ENCODE measurements at regions not wholly inside any gene's neighbourhood (a gene's known extent, or its start where the extent isn't known, plus 50 kb on each side); places are given as distances from the start of the nearest gene placed in this dataset.
A peak's percentile ranks its signal among the peaks of the same experiment; 100 is the strongest.
"Not testable (repeated sequence)": the region's sequence is repeated elsewhere in the genome, so short reads cannot be mapped to it uniquely, and the experiment has no call there.

DNA sequence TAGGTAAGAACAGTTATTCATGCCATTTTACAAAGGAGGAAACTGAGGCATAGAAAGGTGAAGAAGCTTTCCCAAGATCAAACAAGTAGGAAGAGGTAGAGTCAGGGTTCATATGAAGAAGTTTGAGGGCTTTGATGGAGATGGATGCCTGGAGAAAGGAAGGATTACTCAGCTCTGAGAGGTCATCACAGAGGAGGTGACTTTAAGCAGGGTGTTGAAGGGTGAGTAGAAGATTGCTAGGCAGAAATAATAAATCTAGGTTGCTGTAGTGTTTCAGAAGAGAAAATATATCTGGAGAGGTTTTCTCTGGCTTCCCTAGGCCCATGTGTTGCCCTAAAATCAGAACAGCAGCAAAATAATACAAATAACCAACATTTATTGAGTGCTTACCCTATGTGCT is 196.3 kb downstream of the PALM2AKAP2 start:
- no peak for DNase-seq (ENCODE audit: low read depth)

DNA sequence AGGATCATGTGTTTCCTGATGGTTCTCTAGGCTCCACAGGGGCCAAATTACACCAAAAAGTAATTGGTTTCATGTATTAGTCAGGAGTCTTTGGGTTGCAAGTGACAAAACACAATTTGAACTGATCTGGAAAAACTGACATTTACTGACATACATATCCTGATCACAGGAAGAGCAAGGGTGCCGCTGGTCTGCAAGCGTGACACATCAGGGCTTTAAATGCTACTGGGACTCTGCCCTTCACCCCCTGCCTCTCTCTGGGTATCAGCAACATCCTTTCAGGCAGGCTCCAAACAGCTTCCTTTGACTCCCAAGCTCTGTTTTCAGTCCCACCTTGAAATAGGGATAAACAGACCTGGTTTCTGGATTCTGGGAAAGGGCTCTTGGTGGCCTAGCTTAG is 197.5 kb downstream of the PALM2AKAP2 start:
- DNase-seq (ENCODE audit: low read depth), result no peak

DNA sequence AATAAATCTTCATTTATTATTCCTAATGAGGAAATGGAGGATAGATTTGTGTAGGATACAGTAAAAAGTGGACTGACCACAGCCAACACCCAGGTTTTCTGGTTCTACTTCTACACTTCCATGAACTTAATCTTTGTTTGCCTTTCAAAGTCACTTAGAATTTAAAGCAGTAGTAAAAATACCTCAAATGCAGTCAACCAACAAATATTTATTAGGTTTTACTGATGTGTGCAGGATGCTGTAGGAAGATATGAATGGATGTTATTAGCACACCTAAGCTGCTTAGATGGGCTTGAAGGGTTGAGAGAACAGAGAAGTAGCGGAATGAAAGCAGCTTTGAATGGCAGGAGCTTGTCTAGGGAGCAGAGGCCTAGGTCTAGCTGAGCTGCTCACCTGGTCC is 201.1 kb downstream of the PALM2AKAP2 start:
- no peak for DNase-seq (ENCODE audit: low read depth)

DNA sequence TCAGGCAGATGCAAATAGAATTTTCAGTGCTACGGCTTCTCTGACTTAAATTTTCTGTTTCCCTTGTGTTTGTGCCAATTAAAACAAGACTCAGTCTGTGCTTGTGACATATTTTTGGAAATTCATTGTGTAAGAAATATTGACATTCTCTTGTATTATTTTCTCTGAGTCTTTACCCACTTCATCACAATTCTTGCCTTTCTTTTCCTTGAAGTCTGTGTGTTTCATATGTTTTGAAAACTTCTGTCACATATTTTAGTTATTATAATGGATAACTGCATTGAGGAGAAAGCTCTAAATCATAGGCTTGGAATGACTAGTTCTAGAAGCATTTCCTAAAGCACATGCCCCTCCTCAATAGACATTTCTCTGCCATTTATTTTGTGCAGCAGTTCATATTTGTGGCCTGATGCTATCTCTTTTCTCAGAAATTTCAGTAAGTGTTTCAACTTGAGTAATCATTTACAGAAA is 206.6 kb downstream of the PALM2AKAP2 start:
- DNase-seq (ENCODE audit: low read depth), result peak; percentile 93

DNA sequence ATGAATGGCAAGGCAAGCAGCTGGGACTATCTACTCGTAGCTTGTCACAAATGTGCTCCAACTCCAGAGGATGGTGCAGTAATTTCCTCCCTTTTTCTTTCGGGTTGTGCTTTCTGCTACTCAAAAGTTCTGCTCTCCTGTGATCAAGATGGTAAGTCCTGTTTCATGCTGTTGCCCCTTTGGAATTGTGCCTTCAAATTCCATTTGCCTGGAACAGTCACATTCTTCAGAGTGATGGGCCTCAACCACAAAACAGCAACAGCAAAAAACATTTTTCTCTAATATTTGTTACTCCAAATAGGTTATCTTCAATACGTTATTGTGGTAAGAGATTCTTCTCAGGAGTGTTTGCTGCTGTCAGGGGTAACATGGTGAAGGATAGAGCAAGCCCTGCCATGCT is 209.3 kb downstream of the PALM2AKAP2 start:
- no peak for DNase-seq (ENCODE audit: low read depth)

DNA sequence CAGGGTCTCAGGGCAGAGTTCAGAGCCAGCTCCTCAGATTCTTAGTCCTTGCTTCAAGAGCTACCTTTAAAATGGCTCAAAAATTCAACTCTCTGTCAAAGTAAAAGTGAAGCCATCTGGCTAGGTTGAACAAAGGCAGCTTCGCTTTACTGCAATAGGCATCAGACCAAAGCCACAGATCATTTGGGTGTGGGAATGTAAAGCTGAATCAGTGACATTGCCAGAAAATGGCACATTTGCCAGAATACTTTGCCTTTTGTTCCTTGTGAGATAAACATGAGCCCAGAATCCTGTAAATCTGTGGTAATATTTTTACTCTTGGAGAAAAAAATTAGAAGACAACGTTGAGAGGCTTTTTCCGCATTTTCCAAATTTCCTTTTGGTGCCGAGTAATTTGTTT is 210.5 kb downstream of the PALM2AKAP2 start:
- no peak for DNase-seq (ENCODE audit: low read depth)

DNA sequence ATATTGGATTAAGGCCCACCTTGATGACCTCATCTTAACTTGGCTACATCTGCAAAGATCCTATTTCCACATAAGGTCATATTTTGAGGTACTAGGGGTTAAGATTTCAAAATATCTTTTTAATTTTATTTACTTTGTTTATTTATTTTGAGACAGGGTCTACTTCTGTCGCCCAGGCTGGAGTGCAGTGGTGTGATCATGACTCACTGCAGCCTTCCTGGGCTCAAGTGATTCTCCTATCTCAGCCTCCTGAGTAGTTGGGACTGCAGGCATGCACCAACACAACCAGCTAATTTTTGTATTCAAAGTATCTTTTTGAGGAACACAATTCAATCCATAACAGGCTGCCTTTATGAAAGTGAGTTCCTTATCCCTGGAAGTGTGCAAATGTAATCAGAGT is 212.3 kb downstream of the PALM2AKAP2 start:
- no peak for DNase-seq (ENCODE audit: low read depth)

DNA sequence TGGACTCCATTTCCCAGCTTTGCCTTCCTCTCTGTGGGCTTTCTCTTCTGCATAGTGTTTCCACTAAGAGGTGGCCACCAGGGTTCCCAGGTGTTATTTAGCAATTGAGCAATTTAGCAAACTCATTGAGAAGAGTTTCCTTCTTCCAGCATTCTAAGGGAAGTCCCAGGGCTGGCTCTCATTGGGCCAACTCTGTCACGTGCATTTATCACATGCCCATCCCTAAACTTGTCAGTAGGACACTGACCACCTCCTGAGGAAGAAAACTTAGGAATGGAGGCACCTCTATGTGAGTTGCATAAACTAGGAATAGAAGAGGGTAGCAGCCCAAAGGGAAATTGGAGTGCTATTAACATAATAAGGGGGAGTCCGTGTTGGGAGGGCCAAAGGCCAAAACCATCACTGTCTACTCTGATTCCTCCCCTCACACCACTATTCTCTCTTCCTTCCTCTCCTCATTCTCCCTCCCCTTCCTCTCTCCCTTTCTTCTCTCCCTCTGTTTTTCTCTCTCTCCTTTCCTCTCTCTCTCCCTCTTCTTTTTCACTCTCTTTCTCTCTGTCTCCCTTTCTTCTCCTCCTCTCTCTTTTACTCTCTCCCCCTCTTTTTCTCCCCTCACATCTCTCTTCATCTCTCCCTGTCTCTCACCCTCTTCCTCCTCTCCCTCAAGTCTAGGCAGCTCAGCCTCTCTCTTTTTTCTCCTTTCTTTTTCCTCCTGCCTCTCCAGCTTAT is 213.4 kb downstream of the PALM2AKAP2 start:
- no peak for DNase-seq (ENCODE audit: low read depth)

DNA sequence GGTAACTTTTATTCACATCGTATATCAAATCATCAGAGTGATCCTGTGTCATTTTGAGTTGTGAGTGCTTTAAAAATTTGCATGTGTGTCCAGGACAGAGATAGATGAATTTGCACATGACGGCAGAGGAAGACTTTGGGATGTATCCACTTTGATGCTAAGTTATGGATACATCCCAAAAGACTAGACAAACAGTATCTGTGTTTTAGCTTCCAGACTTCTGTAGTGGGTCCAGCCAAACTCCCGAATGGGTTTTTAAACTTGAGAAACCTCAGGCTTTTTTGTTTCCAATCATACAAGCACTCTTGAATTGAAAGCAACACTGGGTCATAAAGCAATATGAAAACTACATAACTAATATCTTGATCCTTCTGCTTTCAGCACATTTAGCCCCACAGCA is 213.8 kb downstream of the C9orf152 start:
- DNase-seq (ENCODE audit: low read depth), result no peak

DNA sequence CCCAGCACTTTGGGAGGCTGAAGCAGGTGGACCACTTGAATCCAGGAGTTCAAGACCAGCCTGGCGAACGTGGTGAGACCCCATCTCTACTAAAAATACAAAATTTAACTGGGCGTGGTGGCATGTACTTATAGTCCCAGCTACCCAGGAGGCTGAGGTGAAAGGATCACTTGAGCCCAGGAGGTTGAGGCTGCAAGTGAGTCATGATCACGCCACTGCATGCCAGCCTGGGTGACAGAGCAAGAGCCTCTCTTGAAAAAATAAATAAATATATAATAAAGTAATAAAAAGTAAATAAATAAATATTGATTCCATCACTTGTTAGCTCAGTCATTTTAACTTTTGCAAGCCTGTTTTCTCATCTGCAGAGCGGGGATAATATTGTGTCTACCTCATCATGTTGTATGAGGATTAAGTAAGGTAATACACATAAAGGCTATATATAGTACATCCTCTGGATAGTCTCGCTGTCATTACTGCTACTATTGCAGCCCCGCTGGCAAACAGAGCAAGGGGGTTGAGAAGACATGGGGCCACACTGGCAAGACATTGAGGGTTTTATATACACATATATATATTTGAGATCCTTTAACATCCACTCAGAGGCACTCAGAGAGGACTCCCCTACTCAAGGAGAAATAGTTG is 210.9 kb downstream of the C9orf152 start:
- DNase-seq (ENCODE audit: low read depth), result no peak

DNA sequence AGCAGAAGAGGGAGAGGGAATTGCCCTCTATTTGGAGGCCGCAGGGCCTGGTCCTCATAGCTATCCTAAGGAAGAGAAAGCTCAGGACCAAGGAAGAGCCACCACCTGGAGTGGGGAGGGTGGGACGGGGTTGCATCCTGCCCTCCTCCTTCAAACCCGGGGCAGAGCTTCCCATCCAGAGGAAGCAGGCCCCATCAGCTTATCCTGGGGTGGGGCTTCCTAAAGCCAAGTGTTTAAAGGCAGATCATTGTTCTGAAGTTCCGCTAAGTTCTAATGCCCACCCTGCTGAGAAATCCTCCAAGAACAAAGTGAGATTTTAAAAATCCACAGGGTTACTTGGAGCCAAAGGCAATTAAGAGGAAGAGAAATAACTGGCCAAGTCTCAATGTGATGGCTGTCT is 210.3 kb downstream of the C9orf152 start:
- no peak for DNase-seq (ENCODE audit: low read depth)

DNA sequence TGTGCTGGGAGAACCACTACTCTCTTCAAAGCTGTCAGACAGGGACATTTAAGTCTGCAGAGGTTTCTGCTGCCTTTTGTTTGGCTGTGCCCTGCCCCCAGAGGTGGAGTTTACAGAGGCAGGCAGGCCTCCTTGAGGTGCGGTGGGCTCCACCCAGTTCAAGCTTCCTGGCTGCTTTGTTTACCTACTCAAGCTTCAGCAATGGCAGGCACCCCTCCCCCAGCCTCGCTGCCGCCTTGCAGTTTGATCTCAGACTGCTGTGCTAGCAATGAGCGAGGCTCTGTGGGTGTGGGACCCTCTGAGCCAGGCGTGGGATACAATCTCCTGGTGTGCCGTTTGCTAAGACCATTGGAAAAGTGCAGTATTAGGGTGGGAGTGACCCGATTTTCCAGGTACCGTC is 202.4 kb downstream of the C9orf152 start:
- DNase-seq (ENCODE audit: low read depth), result not testable (repeated sequence)

DNA sequence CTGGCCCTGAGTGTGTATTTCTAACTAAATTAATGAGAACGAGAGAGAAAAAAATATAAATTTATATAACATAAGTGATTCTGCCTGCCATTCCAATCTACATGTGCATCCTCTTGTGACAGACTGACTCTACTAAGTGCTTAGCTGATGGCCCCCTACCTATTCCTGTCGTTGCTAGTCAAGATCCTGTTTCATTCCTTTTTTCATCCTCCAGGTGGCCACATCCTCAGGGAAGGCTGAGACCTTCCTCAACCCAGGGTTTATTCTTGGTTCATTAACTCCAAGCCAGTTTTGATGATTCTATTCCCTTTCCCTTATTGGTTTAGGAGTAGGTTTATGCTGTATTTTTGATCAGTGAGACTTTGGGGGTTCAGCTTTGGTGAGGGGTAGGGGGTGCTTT is 201.3 kb downstream of the C9orf152 start:
- no peak for DNase-seq (ENCODE audit: low read depth)

DNA sequence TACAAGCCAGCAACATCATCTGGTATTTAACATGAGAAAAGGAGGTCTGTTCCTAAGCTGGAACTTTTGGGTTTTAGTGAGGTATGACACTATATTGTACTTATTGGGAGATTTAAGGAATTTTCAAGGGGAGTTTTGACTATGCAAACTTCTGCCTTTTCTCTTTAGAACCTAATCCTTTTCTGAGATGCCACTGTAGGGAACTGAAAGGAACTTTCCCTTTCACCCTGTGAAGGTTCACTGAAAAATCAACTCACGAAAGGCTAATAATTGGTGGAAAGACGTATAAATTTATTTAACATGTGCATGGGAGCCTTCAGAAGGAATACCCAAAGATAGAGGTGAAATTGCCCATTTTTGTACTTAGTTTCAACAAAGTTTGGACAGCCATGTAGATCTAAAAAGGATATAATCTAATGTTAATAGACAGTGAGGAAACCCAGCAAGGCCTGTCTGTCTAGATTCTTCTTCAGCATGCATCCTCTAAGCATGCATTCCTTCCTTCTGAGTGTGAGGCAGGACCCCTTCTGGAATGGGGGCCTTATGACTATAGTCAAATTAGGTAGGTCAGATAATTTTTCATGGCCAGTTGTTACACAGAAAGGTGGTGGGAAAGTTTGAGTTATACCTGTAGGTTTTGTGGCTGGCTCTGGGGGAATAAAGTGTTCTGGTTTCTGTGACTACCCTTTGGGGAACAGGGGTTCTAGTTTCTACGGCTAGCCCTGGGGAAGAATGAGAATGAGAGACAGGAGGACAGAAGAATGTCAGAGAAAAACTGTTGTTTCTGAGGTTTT is 200.3 kb downstream of the C9orf152 start:
- no peak for DNase-seq (ENCODE audit: low read depth)

DNA sequence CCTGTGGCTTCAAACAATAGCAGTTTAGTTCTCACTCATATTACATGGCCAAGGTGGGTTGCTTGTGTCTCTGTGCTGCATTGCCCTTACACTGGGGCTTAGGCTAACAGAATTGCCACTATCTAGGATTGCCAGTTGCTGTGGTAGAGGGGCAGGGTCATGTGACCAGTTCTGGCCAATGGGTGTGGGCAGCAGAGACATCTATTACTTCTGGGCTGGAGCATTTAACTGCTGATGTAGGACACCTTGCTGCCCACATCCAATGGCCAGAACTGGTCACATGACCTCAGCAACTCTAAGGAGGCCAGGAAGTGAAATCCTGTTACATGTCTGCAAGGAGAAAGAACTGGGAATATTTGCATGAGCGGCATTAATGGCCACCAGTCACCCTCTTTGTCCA is 199.3 kb downstream of the C9orf152 start:
- DNase-seq (ENCODE audit: low read depth), result no peak

DNA sequence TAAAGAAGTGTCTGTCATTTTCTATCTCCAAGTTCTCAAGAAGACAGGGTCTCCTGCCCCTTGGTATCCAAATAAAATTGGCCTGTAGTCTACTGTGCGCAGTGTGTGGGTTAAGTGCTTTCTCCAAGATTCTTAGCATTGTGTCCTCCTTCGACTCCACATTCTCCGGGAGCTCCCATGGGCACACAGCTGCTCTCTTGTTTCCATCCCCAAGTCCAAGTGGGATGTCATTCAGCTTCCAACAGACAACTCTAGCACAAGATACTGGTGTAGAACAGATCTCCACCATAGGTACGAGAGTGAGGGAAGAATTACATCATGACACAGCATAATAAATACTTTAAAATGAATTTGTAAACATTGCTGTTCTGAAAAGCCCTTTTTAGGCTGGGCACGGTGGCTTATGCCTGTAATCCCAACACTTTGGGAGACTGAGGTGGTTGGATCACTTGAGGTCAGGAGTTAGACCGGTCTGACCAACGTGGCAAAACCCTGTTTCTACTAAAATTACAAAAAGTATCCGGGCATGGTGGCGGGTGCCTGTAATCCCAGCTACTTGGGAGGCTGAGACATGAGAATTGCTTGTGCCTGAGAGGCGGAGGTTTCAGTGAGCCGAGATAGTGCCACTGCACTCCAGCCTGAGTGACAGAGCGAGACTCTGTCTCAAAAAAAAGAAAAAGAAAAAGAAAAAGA is 196.2 kb downstream of the C9orf152 start:
- no peak for DNase-seq (ENCODE audit: low read depth)

DNA sequence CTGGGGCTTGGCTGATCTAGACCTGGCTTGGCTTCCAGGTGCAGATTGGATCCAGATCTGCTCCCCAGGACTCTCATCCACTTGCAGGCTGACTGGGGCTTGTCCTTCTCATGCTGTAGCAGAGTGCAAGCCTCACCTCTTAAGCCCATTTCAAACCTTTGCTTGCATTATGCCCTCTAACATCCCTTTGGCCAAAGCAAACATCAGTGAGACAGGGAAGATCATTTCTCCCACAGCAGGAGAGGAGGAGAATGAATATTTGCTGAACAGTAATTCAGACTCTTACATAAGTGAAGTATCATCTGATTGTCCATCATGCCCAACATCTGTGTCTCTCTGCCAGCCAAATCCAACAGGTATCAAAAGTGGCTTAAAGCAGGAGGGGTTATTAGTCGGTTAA is 194.9 kb downstream of the C9orf152 start:
- no peak for DNase-seq (ENCODE audit: low read depth)

DNA sequence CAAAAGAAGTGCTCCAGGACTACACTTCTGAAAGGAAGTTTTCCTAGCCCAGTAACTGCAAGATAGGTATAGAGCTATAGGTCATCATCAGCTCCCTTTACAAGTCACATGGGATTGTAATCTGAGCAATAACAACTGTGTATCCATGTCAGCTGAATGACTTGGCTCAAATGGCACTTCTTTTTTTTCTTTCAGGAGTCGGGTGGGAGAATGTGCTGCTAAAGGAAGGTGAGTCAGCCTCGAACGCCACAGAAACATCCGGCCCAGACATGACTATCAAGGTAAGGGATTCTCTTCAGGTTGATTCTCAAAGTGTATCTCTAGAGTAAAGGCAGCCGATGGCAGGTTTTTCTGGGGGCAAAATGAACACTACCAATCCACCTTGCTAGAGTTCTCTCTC is 192.2 kb downstream of the C9orf152 start:
- DNase-seq (ENCODE audit: low read depth), result no peak

DNA sequence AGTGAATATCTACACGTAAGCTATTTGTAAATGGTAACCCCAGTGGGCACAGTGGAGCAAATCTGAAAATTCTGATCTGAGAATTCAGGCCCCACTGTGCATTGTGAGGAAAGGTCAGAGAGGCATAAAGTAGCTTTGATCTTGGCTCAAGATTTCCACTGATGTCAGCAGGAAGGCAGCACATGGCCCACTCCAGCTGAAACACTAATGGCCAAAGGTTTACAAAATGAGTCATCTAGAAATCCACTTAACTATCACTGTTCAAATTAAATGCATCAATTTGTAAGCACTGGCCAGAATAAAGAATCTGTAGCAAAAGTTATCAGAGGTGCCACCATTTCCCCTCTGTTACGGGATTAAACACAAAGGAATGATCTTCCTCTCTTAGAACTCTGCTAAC is 191.6 kb downstream of the C9orf152 start:
- peak; percentile 59 for DNase-seq (ENCODE audit: low read depth)

DNA sequence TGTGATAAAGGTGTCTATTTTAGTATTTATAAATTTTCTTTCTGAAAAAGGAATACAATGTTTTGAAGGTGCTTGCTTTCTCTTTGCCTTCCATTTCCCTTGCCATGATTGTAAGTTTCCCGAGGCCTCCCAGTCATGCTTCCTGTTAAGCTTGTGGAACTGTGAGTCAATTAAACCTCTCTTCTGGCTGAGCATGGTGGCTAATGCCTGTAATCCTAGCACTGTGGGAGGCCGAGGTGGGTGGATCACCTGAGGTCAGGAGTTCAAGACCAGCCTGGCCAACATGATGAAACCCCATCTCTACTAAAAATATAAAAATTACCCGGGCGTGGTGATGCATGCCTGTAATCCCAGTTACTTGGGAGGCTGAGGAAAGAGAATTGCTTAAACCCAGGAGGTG is 187.7 kb downstream of the C9orf152 start:
- not testable (repeated sequence) for DNase-seq (ENCODE audit: low read depth)

DNA sequence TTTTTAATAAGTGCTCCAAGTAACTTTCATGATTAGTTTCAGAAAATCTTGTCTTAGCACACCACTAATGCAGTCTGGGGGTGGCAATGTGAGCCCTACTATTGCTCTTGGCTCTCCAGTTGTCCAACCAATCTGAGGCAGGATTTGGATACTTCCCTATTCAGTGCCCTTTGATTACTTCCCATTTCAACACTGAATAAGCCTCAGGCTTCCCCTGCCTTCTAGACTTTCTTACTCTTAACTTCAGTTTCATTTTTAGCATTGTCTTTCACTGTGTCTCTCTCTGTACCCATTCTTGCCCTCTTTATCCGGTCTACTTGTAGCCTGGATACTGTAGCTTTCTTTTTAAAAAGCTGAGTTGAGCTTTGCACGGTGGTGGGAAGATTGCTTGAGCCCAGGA is 186.1 kb downstream of the C9orf152 start:
- DNase-seq (ENCODE audit: low read depth), result no peak

DNA sequence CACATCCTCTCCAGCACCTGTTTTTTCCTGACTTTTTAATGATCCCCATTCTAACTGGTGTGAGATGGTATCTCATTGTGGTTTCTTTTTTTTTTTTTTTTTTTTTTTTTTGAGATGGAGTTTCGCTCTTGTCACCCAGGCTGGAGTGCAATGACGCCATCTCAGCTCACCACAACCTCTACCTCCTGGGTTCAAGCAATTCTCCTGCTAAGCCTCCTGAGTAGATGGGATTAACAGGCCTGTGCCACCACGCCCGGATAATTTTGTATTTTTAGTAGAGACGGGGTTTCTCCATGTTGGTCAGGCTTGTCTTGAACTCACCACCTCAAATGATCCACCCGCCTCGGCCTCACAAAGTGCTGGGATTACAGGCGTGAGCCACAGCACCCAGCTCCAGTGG is 184.7 kb downstream of the C9orf152 start:
- DNase-seq (ENCODE audit: low read depth), result not testable (repeated sequence)
